ENCODE measurements at regions not wholly inside any gene's neighbourhood (a gene's known extent, or its start where the extent isn't known, plus 50 kb on each side); places are given as distances from the start of the nearest gene placed in this dataset.

GRCh38 chr3:177961784-177962183 is 574.5 kb upstream of the KCNMB2 start:
- WGBS, 3 donors: 85 to 89% (median 89%) methylated on average over 3 of the region's 3 CpGs
- Histone ChIP-seq H3K4me1 (ENCODE audit: insufficient read depth) (no peaks in the 10 kb centered on the region), H3K27me3 (no peaks in the 10 kb centered on the region), H3K9me3 (no peaks in the 10 kb centered on the region), H3K4me3 (no peak overlapping the region), H3K27ac (no peak overlapping the region), H3K36me3 (no peaks in the 10 kb centered on the region)
- intact Hi-C loops (cut with DNase I): no loop called here
- TF ChIP-seq EP300 (IDR thresholded peaks at IDR 0.05) (no peak), POLR2A (IDR thresholded peaks at IDR 0.05) (no peak), CTCF (IDR thresholded peaks at IDR 0.05) (no peak)
- no peak for DNase-seq

- Histone ChIP-seq H3K4me3 (no peak overlapping the region), H3K36me3 (no peaks in the 10 kb centered on the region), H3K9me3 (no peaks in the 10 kb centered on the region), H3K27me3 (no peaks in the 10 kb centered on the region), H3K27ac (no peak overlapping the region), H3K4me1 (ENCODE audit: insufficient read depth) (no peaks in the 10 kb centered on the region)
- DNase-seq: no peak
- TF ChIP-seq CTCF (IDR thresholded peaks at IDR 0.05) (no peak), POLR2A (IDR thresholded peaks at IDR 0.05) (no peak), EP300 (IDR thresholded peaks at IDR 0.05) (no peak)
- WGBS, 3 donors: 94 to 96% (median 95%) methylated on average over 1 of the region's 1 CpG
- intact Hi-C loops (cut with DNase I): no loop called here
These were observed 569.7 kb upstream of the KCNMB2 start for GRCh38 chr3:177966493-177966892.

GRCh38 chr3:177968891-177969290 is 567.3 kb upstream of the KCNMB2 start:
- TF ChIP-seq EP300 (IDR thresholded peaks at IDR 0.05) (no peak), CTCF (IDR thresholded peaks at IDR 0.05) (no peak), POLR2A (IDR thresholded peaks at IDR 0.05) (no peak)
- Histone ChIP-seq H3K27me3 (no peaks in the 10 kb centered on the region), H3K9me3 (no peaks in the 10 kb centered on the region), H3K4me3 (no peak overlapping the region), H3K36me3 (no peaks in the 10 kb centered on the region), H3K4me1 (ENCODE audit: insufficient read depth) (no peaks in the 10 kb centered on the region), H3K27ac (no peak overlapping the region)
- intact Hi-C loops (cut with DNase I): no loop called here
- 96 to 99% (median 99%) methylated on average over 2 of the region's 2 CpGs for WGBS, 3 donors
- DNase-seq: no peak

GRCh38 chr3:177973241-177973840 is 562.9 kb upstream of the KCNMB2 start:
- H3K27me3 ChIP-seq: no peaks in the 10 kb centered on the region
- no peak for DNase-seq
- no peak overlapping the region for H3K4me3 ChIP-seq
- no peak overlapping the region for H3K27ac ChIP-seq
- H3K36me3 ChIP-seq: no peaks in the 10 kb centered on the region
- no peaks in the 10 kb centered on the region for H3K9me3 ChIP-seq
- H3K4me1 ChIP-seq (ENCODE audit: insufficient read depth): no peaks in the 10 kb centered on the region
- WGBS, 3 donors: 88 to 95% (median 90%) methylated on average over 2 of the region's 2 CpGs
- no peak for TF ChIP-seq EP300 (IDR thresholded peaks at IDR 0.05)
- no peak for TF ChIP-seq CTCF (IDR thresholded peaks at IDR 0.05)
- no peak for TF ChIP-seq POLR2A (IDR thresholded peaks at IDR 0.05)
- intact Hi-C loops (cut with DNase I): no loop called here

Data from ovary (tissue), 7 donors.